ENCODE measurements at regions not wholly inside any gene's neighbourhood (a gene's known extent, or its start where the extent isn't known, plus 50 kb on each side); places are given as distances from the start of the nearest gene placed in this dataset.

DNA sequence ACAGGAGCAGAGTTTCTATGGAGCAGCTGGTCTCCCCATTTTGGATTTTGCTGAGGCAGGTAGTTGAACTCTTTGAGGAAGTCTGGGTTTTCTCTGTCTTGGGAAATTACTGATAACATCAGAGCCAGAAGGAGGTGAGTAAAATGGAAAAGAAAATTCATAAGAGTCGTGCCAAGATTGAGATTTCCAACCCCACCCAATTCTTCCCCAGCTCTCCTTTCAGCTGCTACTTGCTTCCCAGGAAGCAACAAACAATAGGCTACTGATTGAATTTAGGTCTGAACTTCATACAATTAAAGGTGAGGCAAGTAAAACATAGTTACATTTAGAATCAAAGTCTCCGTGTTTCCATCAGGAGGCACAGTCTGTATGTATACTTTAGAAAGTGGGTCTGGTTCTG, 54.6 kb upstream of the EOLA2 start:
- Histone ChIP-seq H3K27ac (ENCODE audit: low read depth in 2 of 2, low read length in 1 of 2) (no peak overlapping the region), H3K36me3 (ENCODE audit: control insufficient read depth in 2 of 2, insufficient read depth in 2 of 2, low read length in 1 of 2) (peaks cover 2 to 4% of the 10 kb centered on the region in 2 donors), H3K4me1 (ENCODE audit: control insufficient read depth in 2 of 2, insufficient read depth in 2 of 2, low read length in 1 of 2) (no peaks in the 10 kb centered on the region), H3K9me3 (ENCODE audit: control insufficient read depth in 2 of 2, insufficient read depth in 1 of 2, low read depth in 1 of 2, low read length in 1 of 2) (no peaks in the 10 kb centered on the region), H3K4me3 (ENCODE audit: low read depth in 1 of 2, low read length in 2 of 2) (no peak overlapping the region), H3K27me3 (ENCODE audit: control insufficient read depth in 1 of 2, insufficient read depth in 2 of 2, low read length in 2 of 2) (no peaks in the 10 kb centered on the region)
- WGBS, 2 donors: 61 to 70% methylated on average over 2 of the region's 2 CpGs

DNA sequence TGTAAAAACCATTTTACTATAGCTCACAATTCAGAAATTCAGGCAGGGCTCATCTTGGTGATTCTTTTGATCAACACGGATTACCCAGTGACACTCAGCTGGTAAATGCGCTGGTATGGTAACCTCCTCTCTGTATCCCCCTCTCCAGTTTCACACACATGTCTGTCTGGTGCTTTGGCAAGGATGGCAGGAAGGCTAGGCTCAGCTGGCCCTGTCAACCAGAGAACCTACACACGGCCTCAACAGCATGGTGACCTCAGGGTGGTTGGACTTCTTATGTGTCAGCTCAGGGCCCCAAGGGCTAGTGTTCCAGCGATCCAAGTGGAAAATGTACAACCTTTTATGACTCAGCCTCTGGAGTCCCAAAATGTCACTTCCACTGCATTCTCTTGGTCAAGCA, 55.7 kb upstream of the EOLA2 start:
- H3K27ac ChIP-seq (ENCODE audit: low read depth in 2 of 2, low read length in 1 of 2): no peak overlapping the region
- no peaks in the 10 kb centered on the region for H3K4me1 ChIP-seq (ENCODE audit: control insufficient read depth in 2 of 2, insufficient read depth in 2 of 2, low read length in 1 of 2)
- 86 to 92% methylated on average over 4 of the region's 4 CpGs for WGBS, 2 donors
- H3K9me3 ChIP-seq (ENCODE audit: control insufficient read depth in 2 of 2, insufficient read depth in 1 of 2, low read depth in 1 of 2, low read length in 1 of 2): no peaks in the 10 kb centered on the region
- H3K27me3 ChIP-seq (ENCODE audit: control insufficient read depth in 1 of 2, insufficient read depth in 2 of 2, low read length in 2 of 2): no peaks in the 10 kb centered on the region
- no peak overlapping the region for H3K4me3 ChIP-seq (ENCODE audit: low read depth in 1 of 2, low read length in 2 of 2)
- peaks cover 2 to 4% of the 10 kb centered on the region in 2 donors for H3K36me3 ChIP-seq (ENCODE audit: control insufficient read depth in 2 of 2, insufficient read depth in 2 of 2, low read length in 1 of 2)

DNA sequence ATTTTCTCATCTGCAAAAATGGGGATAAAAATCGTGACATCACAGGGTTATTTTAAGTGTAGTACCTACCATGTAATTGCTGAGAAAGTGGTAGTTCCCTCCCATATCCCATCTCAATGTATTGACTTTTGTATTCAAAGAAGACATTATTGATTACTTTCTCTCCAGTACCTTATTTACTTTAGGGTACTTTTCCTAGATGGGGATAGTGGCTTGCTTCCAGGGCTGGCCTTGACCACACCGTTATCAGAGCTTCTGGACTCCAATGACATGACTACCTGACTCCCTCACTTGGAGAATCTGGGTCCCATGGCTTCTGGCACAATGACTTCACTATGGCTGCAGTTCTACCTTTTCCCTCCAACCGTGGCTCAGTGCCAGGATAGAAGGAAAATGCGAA, 58.2 kb upstream of the EOLA2 start:
- Histone ChIP-seq H3K4me1 (ENCODE audit: control insufficient read depth in 2 of 2, insufficient read depth in 2 of 2, low read length in 1 of 2) (no peaks in the 10 kb centered on the region), H3K9me3 (ENCODE audit: control insufficient read depth in 2 of 2, insufficient read depth in 1 of 2, low read depth in 1 of 2, low read length in 1 of 2) (no peaks in the 10 kb centered on the region), H3K27ac (ENCODE audit: low read depth in 2 of 2, low read length in 1 of 2) (no peak overlapping the region), H3K4me3 (ENCODE audit: low read depth in 1 of 2, low read length in 2 of 2) (no peak overlapping the region), H3K36me3 (ENCODE audit: control insufficient read depth in 2 of 2, insufficient read depth in 2 of 2, low read length in 1 of 2) (peaks cover 2 to 4% of the 10 kb centered on the region in 2 donors), H3K27me3 (ENCODE audit: control insufficient read depth in 1 of 2, insufficient read depth in 2 of 2, low read length in 2 of 2) (no peaks in the 10 kb centered on the region)
- WGBS, 2 donors: 75 to 97% methylated on average over 4 of the region's 4 CpGs

DNA sequence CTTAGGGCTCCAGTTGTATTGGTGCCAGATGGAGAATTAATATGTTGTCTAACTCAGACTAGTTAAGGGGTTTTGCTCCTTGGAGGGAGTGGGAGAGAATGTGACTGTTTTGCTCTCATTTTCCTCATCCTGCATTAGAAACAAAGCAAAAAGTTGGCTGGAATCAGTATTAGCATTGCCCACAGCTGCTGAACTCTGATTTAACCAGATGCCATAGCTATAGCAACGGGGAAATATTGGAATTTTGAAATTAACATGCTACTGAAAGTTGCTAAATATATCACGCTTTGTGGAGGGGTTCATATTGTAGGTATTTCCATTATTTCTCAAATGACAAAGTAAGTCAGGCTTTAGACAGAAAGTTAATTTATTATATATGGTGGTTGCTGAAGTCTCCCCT, 66.7 kb upstream of the EOLA2 start:
- Histone ChIP-seq H3K9me3 (ENCODE audit: control insufficient read depth in 2 of 2, insufficient read depth in 1 of 2, low read depth in 1 of 2, low read length in 1 of 2) (no peaks in the 10 kb centered on the region), H3K4me1 (ENCODE audit: control insufficient read depth in 2 of 2, insufficient read depth in 2 of 2, low read length in 1 of 2) (no peaks in the 10 kb centered on the region), H3K36me3 (ENCODE audit: control insufficient read depth in 2 of 2, insufficient read depth in 2 of 2, low read length in 1 of 2) (no peaks in the 10 kb centered on the region), H3K4me3 (ENCODE audit: low read depth in 1 of 2, low read length in 2 of 2) (no peak overlapping the region), H3K27ac (ENCODE audit: low read depth in 2 of 2, low read length in 1 of 2) (no peak overlapping the region), H3K27me3 (ENCODE audit: control insufficient read depth in 1 of 2, insufficient read depth in 2 of 2, low read length in 2 of 2) (no peaks in the 10 kb centered on the region)
- WGBS, 2 donors: 73 to 80% methylated on average over 2 of the region's 2 CpGs

DNA sequence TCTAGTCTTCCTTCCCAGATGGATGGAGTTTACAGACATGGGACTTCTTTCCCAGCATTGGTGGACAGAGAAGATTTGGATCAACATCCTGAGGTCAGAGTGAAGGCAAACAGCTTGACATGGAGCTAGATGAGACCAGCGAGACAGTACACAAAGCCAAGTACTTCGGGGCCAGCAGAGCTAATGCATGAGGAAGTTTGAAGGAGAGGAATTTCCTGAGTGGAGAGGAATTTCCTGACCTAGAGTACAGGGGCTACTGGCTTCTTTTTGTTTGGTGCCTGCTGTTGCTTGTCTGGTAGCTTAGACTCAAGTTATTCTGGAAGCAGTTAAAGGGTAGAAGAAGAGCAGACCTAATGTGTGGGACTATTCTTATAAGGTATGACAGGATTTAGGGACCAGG, 69.1 kb upstream of the EOLA2 start:
- Histone ChIP-seq H3K27ac (ENCODE audit: low read depth in 2 of 2, low read length in 1 of 2) (no peak overlapping the region), H3K9me3 (ENCODE audit: control insufficient read depth in 2 of 2, insufficient read depth in 1 of 2, low read depth in 1 of 2, low read length in 1 of 2) (no peaks in the 10 kb centered on the region), H3K4me3 (ENCODE audit: low read depth in 1 of 2, low read length in 2 of 2) (no peak overlapping the region), H3K27me3 (ENCODE audit: control insufficient read depth in 1 of 2, insufficient read depth in 2 of 2, low read length in 2 of 2) (no peaks in the 10 kb centered on the region), H3K4me1 (ENCODE audit: control insufficient read depth in 2 of 2, insufficient read depth in 2 of 2, low read length in 1 of 2) (no peaks in the 10 kb centered on the region), H3K36me3 (ENCODE audit: control insufficient read depth in 2 of 2, insufficient read depth in 2 of 2, low read length in 1 of 2) (no peaks in the 10 kb centered on the region)
- WGBS, 2 donors: 56 to 61% methylated on average over 2 of the region's 2 CpGs

DNA sequence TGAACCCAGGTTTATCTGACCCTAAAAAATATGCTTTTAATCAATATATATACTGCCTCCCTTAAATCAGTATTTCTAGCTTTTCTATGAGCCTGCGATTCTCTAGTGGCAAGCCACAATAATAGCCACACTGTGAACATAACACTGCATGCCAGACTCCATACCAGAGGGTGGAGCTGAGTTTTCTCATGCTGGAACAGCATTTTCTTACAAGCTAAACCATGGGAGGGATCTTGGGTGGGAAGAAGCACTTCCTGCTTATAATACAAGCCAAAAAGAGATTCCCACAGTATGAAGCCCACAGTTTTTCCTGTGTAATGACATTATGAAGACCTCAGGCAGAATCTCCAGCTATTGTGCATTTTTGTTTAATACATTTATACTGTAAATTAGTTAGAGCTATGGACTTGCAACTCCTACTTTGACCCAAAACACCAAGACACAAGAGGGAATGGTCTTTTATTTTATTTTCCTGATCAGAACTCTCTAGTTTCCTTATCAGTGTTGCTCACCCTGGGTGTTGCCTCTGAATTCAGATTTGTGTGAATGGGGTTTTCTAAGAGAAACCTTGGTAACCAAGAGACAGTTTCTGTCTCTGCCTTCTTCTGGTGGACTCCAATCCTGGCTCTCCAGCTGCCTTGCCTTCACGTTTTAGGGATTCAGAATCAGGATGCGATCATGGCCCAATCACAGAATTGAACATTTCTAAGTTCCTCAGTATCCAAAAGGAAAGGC, 74.5 kb upstream of the EOLA2 start:
- Histone ChIP-seq H3K9me3 (ENCODE audit: control insufficient read depth in 2 of 2, insufficient read depth in 1 of 2, low read depth in 1 of 2, low read length in 1 of 2) (no peaks in the 10 kb centered on the region), H3K4me3 (ENCODE audit: low read depth in 1 of 2, low read length in 2 of 2) (no peak overlapping the region), H3K4me1 (ENCODE audit: control insufficient read depth in 2 of 2, insufficient read depth in 2 of 2, low read length in 1 of 2) (no peaks in the 10 kb centered on the region), H3K27me3 (ENCODE audit: control insufficient read depth in 1 of 2, insufficient read depth in 2 of 2, low read length in 2 of 2) (no peaks in the 10 kb centered on the region), H3K27ac (ENCODE audit: low read depth in 2 of 2, low read length in 1 of 2) (no peak overlapping the region), H3K36me3 (ENCODE audit: control insufficient read depth in 2 of 2, insufficient read depth in 2 of 2, low read length in 1 of 2) (no peaks in the 10 kb centered on the region)
- 80 to 87% methylated on average over 3 of the region's 3 CpGs for WGBS, 2 donors

DNA sequence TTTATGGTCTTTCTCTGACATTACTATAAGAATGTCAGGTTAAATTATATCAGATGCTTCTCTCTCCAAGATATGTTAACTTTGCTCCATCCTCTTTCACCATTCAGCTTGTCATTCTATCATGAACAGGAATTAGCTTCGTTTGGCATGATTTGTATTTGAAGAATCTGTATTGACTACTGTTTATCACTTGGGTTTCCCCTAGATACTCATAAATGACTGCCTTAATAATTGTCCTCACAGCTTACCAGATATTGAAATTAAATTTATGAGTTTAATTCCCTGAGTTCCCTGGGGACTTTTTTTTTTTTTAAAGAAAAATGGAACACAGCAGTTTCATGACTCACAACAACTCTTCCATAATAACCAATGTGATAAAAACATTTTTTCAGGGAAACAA, 76.2 kb upstream of the EOLA2 start:
- Histone ChIP-seq H3K4me1 (ENCODE audit: control insufficient read depth in 2 of 2, insufficient read depth in 2 of 2, low read length in 1 of 2) (no peaks in the 10 kb centered on the region), H3K9me3 (ENCODE audit: control insufficient read depth in 2 of 2, insufficient read depth in 1 of 2, low read depth in 1 of 2, low read length in 1 of 2) (no peaks in the 10 kb centered on the region), H3K27ac (ENCODE audit: low read depth in 2 of 2, low read length in 1 of 2) (no peak overlapping the region), H3K36me3 (ENCODE audit: control insufficient read depth in 2 of 2, insufficient read depth in 2 of 2, low read length in 1 of 2) (no peaks in the 10 kb centered on the region), H3K4me3 (ENCODE audit: low read depth in 1 of 2, low read length in 2 of 2) (no peak overlapping the region), H3K27me3 (ENCODE audit: control insufficient read depth in 1 of 2, insufficient read depth in 2 of 2, low read length in 2 of 2) (no peaks in the 10 kb centered on the region)
- 62 to 94% methylated on average over 1 of the region's 1 CpG for WGBS, 2 donors

DNA sequence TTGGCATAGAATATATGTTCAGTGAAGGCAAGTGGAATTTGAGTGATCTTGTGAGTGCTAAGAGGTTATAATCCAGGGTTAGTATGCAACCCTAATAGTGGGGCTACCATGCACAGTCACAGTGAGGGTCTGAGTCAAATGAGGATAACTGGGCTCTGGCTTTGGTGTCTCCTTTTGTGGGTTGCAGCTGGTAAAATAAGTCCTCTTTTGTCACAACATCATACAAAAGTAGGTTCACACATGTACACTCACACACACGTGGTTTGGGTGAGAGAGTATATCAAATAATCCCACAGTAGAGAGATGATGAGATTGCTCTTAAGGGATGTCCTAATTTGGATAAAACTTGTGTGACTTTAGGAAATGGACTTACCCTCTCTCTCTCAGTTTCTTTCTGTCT, 79.6 kb upstream of the EOLA2 start:
- H3K4me3 ChIP-seq (ENCODE audit: low read depth in 1 of 2, low read length in 2 of 2): no peak overlapping the region
- no peaks in the 10 kb centered on the region for H3K27me3 ChIP-seq (ENCODE audit: control insufficient read depth in 1 of 2, insufficient read depth in 2 of 2, low read length in 2 of 2)
- no peak overlapping the region for H3K27ac ChIP-seq (ENCODE audit: low read depth in 2 of 2, low read length in 1 of 2)
- no peaks in the 10 kb centered on the region for H3K36me3 ChIP-seq (ENCODE audit: control insufficient read depth in 2 of 2, insufficient read depth in 2 of 2, low read length in 1 of 2)
- H3K9me3 ChIP-seq (ENCODE audit: control insufficient read depth in 2 of 2, insufficient read depth in 1 of 2, low read depth in 1 of 2, low read length in 1 of 2): no peaks in the 10 kb centered on the region
- WGBS, 2 donors: 71 to 79% methylated on average over 1 of the region's 1 CpG
- no peaks in the 10 kb centered on the region for H3K4me1 ChIP-seq (ENCODE audit: control insufficient read depth in 2 of 2, insufficient read depth in 2 of 2, low read length in 1 of 2)

DNA sequence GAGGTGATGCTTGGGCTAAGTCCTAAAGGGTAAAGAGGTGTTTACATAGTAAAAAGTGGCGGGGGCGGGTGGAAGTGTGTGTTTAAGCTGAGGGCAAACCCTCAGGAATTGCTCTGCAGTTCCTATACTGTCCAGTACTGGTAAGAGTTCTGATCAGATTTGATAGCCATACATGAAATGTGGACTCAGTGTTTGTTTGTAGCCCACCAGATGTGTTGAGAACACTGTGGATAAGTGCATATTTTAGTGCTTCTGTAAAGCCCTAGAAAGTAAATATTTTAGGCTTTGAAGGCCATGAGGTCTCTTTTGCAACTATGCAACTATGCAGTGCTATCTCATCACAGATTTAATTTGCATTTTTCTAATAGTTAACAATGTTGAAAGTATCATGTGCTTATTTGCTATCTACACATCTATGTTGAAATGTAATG, 80.7 kb upstream of the EOLA2 start:
- WGBS, 2 donors: 54 to 81% methylated on average over 2 of the region's 2 CpGs
- no peaks in the 10 kb centered on the region for H3K36me3 ChIP-seq (ENCODE audit: control insufficient read depth in 2 of 2, insufficient read depth in 2 of 2, low read length in 1 of 2)
- H3K4me3 ChIP-seq (ENCODE audit: low read depth in 1 of 2, low read length in 2 of 2): no peak overlapping the region
- H3K4me1 ChIP-seq (ENCODE audit: control insufficient read depth in 2 of 2, insufficient read depth in 2 of 2, low read length in 1 of 2): no peaks in the 10 kb centered on the region
- H3K27ac ChIP-seq (ENCODE audit: low read depth in 2 of 2, low read length in 1 of 2): no peak overlapping the region
- H3K9me3 ChIP-seq (ENCODE audit: control insufficient read depth in 2 of 2, insufficient read depth in 1 of 2, low read depth in 1 of 2, low read length in 1 of 2): no peaks in the 10 kb centered on the region
- H3K27me3 ChIP-seq (ENCODE audit: control insufficient read depth in 1 of 2, insufficient read depth in 2 of 2, low read length in 2 of 2): no peaks in the 10 kb centered on the region

DNA sequence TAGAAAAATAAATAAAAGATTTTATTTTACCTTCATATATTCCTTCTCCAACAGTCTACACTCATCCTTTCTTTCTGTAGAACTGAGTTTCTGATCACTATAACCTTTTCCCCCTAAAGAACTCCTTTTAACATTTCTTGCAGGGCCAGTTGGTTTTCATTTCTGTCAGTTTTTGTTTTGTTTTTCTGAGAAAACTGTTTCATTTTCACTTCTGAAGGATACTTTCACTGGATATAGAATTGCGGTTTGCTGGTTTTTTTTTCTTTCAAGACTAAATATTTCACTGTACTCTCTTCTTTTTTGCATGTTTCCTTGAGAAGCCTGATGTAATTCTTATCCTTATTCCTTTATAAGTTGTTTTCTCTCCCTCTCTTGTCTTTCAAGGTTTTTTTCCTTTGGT, 90.4 kb upstream of the EOLA2 start:
- Histone ChIP-seq H3K36me3 (ENCODE audit: control insufficient read depth in 2 of 2, insufficient read depth in 2 of 2, low read length in 1 of 2) (no peaks in the 10 kb centered on the region), H3K27ac (ENCODE audit: low read depth in 2 of 2, low read length in 1 of 2) (no peak overlapping the region), H3K4me1 (ENCODE audit: control insufficient read depth in 2 of 2, insufficient read depth in 2 of 2, low read length in 1 of 2) (no peaks in the 10 kb centered on the region), H3K4me3 (ENCODE audit: low read depth in 1 of 2, low read length in 2 of 2) (no peak overlapping the region), H3K27me3 (ENCODE audit: control insufficient read depth in 1 of 2, insufficient read depth in 2 of 2, low read length in 2 of 2) (no peaks in the 10 kb centered on the region), H3K9me3 (ENCODE audit: control insufficient read depth in 2 of 2, insufficient read depth in 1 of 2, low read depth in 1 of 2, low read length in 1 of 2) (no peaks in the 10 kb centered on the region)
- WGBS, 2 donors: 42 to 61% methylated on average over 1 of the region's 1 CpG
